HEK293T (cell line): ENCODE measurements at regions not wholly inside any gene's neighbourhood (a gene's known extent, or its start where the extent isn't known, plus 50 kb on each side); places are given as distances from the start of the nearest gene placed in this dataset.

Source experiments
- CTCF ChIA-PET: fragments of 350-600 bp; formaldehyde crosslinking; extraction: SDS; loops from one replicate; lab custom pipeline; 2021; ENCODE audit warnings: antibody characterized with exemption, inconsistent platforms; lab: Yijun Ruan, JAX
- POLR2A ChIA-PET: fragments of 350-600 bp; formaldehyde crosslinking; extraction: SDS; loops from one replicate; lab custom pipeline; 2020; ENCODE audit warnings: antibody characterized with exemption, inconsistent platforms; lab: Yijun Ruan, JAX
- DNase-seq: peaks from one replicate; pipeline ENCODE4 v3.0.0; 2012; ENCODE audit warnings: mixed read lengths; ENCODE audit errors: extremely low spot score
- ARNT ChIP-seq: fragments of 450-650 bp; IDR thresholded peaks from 2 replicates; pipeline ENCODE4 v1.6.1; 2017; ENCODE audit warnings: mild to moderate bottlenecking
- BHLHE40 ChIP-seq: fragments of 450-650 bp; IDR thresholded peaks from 2 replicates; pipeline ENCODE4 v1.6.1; 2016; ENCODE audit warnings: mild to moderate bottlenecking, moderate library complexity, borderline replicate concordance
- CTBP1 ChIP-seq: fragments of 450-650 bp; IDR thresholded peaks from 2 replicates; pipeline ENCODE4 v1.6.1; 2016; ENCODE audit warnings: borderline replicate concordance
- ELF4 ChIP-seq: fragments of 450-650 bp; IDR thresholded peaks from 2 replicates; pipeline ENCODE4 v1.6.1; 2017; ENCODE audit warnings: antibody characterized with exemption
- FOXA1 ChIP-seq: fragments of 450-650 bp; IDR thresholded peaks from 2 replicates; pipeline ENCODE4 v1.6.1; 2016; ENCODE audit warnings: mild to moderate bottlenecking
- FOXK2 ChIP-seq: fragments of 450-650 bp; IDR thresholded peaks from 2 replicates; pipeline ENCODE4 v1.6.1; 2016; ENCODE audit warnings: mild to moderate bottlenecking
- FOXM1 ChIP-seq: fragments of 450-650 bp; IDR thresholded peaks from 2 replicates; pipeline ENCODE4 v1.6.1; 2017; ENCODE audit warnings: mild to moderate bottlenecking, borderline replicate concordance
- HDGF ChIP-seq: fragments of 450-650 bp; IDR thresholded peaks from 2 replicates; pipeline ENCODE4 v1.6.1; 2017; ENCODE audit warnings: antibody characterized with exemption, borderline replicate concordance
- L3MBTL2 ChIP-seq: fragments of 450-650 bp; conservative IDR thresholded peaks from 2 replicates; pipeline ENCODE4 v1.6.1; 2016; ENCODE audit warnings: mild to moderate bottlenecking
- LEF1 ChIP-seq: fragments of 450-650 bp; IDR thresholded peaks from 2 replicates; pipeline ENCODE4 v1.6.1; 2017; ENCODE audit warnings: mild to moderate bottlenecking, borderline replicate concordance
- NFRKB ChIP-seq: fragments of 450-650 bp; IDR thresholded peaks from 2 replicates; pipeline ENCODE4 v1.6.1; 2016; ENCODE audit warnings: mild to moderate bottlenecking, moderate library complexity
- SP1 ChIP-seq: fragments of 450-650 bp; IDR thresholded peaks from 2 replicates; pipeline ENCODE4 v1.6.1; 2017
- SUZ12 ChIP-seq: fragments of 450-650 bp; IDR thresholded peaks from 2 replicates; pipeline ENCODE4 v1.6.1; 2016; ENCODE audit warnings: mild to moderate bottlenecking
- TARDBP ChIP-seq: fragments of 450-650 bp; IDR thresholded peaks from 2 replicates; pipeline ENCODE4 v1.6.1; 2016
- ZNF384 ChIP-seq: fragments of 450-650 bp; IDR thresholded peaks from 2 replicates; pipeline ENCODE4 v1.6.1; 2016
- TF ChIP-seq, protein P1 (sequence below): fragments of 450-650 bp; IDR thresholded peaks from 2 replicates; pipeline ENCODE4 v1.6.1; 2016

DNA sequence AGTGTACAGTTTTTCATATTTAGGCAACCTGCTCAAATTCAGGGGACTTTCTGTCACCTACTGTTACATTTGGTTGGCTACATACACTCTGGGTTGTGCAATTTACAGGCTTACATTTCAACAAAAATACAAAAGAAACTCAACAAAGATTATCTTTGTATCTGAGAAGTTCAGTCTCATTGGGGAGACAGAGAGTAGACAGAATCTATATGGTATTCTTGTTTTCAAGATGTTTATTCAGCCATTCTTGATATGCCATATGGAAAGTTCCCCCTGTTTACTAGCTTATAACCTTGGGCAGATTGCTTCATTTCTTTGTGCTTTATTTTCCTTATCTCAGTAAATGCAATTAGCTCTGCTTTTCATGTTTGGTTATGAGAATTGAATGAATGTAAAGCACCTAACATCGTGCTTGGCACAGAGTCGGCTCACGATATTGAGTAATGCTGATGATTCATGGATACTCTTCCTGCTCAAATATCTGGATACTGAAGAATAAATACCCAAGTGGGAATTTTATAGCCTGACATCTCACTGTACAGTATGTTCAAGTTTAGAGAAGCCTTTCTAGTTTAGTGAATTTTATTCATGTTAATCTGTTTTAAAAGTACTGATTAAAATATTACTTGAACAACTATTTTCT lies 96.5 kb upstream of the PACRGL start:
- ChIA-PET CTCF (no interaction called here), POLR2A (no interaction called here)
- DNase-seq, result no peak

DNA sequence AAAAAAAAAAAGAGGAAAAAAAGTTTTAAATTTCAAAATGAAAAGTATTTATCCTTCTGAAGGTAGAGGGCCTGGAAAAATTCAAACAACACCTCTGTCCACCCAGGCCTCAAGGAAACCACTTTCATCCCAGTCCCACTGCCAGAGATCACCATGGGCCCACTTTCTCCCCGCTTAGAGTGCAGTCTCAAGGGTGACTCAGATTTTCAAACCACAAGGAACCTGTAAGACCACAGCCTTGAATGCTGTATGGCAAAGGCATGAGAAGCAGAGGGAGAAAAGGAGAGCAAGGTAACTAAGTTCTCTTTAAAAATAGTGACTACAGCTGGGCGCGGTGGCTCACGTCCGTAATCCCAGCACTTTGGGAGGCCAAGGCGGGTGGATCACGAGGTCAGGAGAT lies 87.9 kb upstream of the PACRGL start:
- ChIA-PET CTCF (no interaction called here), POLR2A (no interaction called here)
- DNase-seq, result no peak
- no peak for TF ChIP-seq TARDBP
- no peak for TF ChIP-seq ZNF384
- TF ChIP-seq SUZ12, result no peak
- no peak for TF ChIP-seq L3MBTL2
- no peak for TF ChIP-seq ELF4
- TF ChIP-seq CTBP1, result no peak
- no peak for TF ChIP-seq ARNT
- no peak for TF ChIP-seq FOXA1
- TF ChIP-seq HDGF, result no peak
- no peak for TF ChIP-seq FOXM1
- TF ChIP-seq LEF1, result no peak
- no peak for TF ChIP-seq FOXK2

More for the DNA sequence above, 96.5 kb upstream of the PACRGL start:
- TF ChIP-seq TARDBP, result no peak
- no peak for TF ChIP-seq SP1
- no peak for TF ChIP-seq CTBP1
- TF ChIP-seq ELF4, result no peak
- no peak for TF ChIP-seq LEF1

DNA sequence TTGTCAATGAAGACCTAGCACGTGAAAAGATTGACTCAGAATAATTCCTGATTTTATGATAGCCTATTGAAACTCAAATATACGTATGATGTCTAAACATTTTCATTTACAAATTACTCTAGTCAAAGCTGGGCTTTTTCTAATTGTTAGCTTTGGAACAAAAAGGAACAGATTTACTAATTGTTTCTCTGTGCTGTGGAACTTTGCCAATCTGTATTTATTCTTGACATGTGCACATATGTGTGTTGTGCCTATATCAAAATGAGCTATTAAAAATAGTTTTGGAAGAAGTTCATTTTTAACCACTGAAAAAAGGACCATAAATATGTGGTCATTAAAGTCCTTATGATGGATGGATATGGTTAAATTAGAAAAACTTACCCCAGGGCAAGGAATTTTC lies 85.4 kb upstream of the PACRGL start:
- CTCF ChIA-PET, result interaction anchor here (1.0 kb wide), 1 partner anchor 158 kb away, joined by 3 read pairs; no protein-coding TSS in a partner anchor

DNA sequence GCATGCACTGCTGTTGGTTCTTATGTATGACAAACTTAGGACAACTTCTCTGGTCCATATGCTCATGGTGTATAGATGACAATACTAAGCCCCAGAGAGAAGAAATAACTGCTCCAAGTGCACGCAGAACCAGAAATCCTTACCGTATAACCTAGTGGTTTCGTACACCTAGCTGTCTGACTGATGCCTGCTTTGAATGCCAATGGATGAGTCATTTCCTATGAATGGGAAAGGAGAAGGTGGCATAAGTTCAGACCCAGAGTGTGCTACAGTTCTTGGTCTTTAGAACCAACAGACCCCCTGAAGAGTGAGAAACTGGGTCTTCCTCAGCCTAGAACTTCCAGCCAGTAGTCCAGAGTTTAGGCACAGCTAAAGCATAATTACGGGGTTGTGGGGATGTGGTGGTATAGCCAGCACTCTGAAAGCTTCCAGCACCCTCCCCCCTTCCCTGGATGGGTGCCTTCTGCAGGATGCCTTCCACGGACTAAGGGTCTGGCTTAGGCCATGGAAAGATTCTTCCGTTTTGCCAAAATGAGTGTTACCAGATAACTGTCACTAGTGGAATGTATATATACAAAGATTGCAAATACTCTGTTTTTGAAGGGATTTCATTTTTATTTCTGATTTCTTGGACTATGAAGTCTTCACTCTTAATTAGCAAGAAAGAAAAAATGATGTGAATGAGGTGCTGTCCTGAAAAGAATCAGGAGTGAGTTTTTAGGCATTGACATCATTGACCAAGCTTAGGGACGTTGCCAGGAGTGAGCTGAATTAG lies 84.6 kb upstream of the PACRGL start:
- POLR2A ChIA-PET, result no interaction called here
- CTCF ChIA-PET, result interaction anchor here (0.6 to 1.0 kb wide), 2 partner anchors 157 to 1076 kb away, joined by 3 read pairs; no protein-coding TSS in a partner anchor
- TF ChIP-seq BHLHE40 (no peak), FOXA1 (no peak), ELF4 (no peak), TARDBP (no peak)
- TF ChIP-seq, protein P1, sequence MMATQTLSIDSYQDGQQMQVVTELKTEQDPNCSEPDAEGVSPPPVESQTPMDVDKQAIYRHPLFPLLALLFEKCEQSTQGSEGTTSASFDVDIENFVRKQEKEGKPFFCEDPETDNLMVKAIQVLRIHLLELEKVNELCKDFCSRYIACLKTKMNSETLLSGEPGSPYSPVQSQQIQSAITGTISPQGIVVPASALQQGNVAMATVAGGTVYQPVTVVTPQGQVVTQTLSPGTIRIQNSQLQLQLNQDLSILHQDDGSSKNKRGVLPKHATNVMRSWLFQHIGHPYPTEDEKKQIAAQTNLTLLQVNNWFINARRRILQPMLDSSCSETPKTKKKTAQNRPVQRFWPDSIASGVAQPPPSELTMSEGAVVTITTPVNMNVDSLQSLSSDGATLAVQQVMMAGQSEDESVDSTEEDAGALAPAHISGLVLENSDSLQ, result no peak
- no peak for DNase-seq

More for the DNA sequence above, 85.4 kb upstream of the PACRGL start:
- no peak for DNase-seq
- TF ChIP-seq SP1, result no peak
- POLR2A ChIA-PET, result no interaction called here

DNA sequence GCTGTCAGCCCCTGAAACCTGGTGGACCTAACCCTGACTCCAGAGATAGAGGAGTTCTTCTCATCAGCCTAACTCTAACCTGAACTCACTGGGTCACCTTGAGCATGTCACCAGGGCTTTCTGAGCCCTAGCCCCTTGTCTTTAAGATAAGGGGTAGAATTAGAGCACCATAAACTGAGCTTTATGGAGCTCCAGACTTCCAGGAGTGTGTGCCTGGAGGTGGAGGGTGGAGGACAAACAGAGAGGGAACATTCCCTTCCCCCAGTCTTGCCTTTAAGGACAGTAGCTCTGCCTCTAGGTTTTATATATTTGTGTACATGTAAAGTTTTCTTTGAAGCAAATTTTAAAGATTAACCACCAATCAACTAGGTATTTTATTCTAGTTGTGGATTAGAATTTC lies 83.9 kb upstream of the PACRGL start:
- no peak for DNase-seq
- ChIA-PET CTCF (no interaction called here), POLR2A (no interaction called here)
- no peak for TF ChIP-seq FOXM1
- no peak for TF ChIP-seq NFRKB

DNA sequence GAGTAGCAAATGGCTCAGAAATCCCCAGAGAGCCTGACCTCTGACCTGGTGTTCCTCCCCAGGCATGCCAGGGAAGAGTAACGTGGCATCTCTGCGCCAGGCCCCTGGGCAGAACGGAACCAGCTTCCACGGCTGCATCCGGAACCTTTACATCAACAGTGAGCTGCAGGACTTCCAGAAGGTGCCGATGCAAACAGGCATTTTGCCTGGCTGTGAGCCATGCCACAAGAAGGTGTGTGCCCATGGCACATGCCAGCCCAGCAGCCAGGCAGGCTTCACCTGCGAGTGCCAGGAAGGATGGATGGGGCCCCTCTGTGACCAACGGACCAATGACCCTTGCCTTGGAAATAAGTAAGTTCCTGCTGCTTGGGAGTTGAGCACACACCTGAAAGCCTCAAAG lies 83.4 kb upstream of the PACRGL start:
- DNase-seq, result no peak
- ChIA-PET POLR2A (no interaction called here), CTCF (no interaction called here)

DNA sequence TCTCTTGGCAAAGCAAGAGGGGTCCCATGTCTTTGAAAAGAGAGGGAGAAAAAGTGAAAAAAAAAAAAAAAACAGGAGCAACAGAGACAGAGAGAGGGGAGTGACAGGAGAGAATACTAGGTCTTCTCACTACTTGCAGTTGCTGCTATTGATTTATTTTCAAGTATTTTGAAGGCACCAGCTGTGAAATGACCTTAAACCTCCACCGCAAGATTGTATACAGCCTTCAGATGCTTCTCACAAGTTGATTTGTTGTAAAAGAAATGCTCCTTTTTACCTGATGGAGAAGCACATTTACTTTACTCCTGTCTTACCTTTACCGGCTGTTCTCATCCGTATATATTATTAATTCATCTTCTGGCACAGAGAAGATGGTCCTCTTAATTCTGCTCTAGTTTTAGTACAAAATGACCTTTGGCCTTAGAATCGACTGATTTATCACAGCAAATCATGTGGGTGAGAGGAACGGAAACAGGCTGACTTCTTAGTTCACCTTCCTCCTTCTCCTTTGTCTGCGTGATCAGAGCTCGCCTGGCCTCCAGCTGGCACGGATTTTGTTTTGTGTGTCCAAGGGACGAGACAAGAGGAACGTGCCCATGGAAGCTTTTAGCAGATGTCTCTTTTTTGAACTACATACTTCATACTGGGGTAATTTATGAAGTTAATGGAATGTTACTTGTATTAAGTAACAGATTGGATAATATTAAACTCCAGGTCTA lies 82.4 kb upstream of the PACRGL start:
- CTCF ChIA-PET, result no interaction called here

More for the DNA sequence above, 83.4 kb upstream of the PACRGL start:
- TF ChIP-seq, protein P1, result no peak
- TF ChIP-seq BHLHE40, result no peak

More for the DNA sequence above, 82.4 kb upstream of the PACRGL start:
- no peak for DNase-seq
- TF ChIP-seq, protein P1, result no peak
- POLR2A ChIA-PET, result no interaction called here
